Spleen (tissue), 11 donors: ENCODE measurements at regions not wholly inside any gene's neighbourhood (a gene's known extent, or its start where the extent isn't known, plus 50 kb on each side); places are given as distances from the start of the nearest gene placed in this dataset.

Experiments
- DNase-seq: peaks from one replicate; pipeline ENCODE4 v3.0.0-alpha.2; 2020
- H3K27ac ChIP-seq, 8 donors: fragments of 200-600 bp; sonication (generic) in 7 of 8; 1 replicate in 4 of 8; 2 replicates in 4 of 8; pipeline versions ENCODE4 v1.5.0 to v1.8.0; 2016 to 2021; ENCODE audit warnings: inconsistent platforms in 4 of 8, mild to moderate bottlenecking in 4 of 8, moderate library complexity in 1 of 8
- H3K27me3 ChIP-seq, 7 donors: fragments of 200-600 bp; sonication (generic) in 6 of 7; replicated peaks in 1 of 7; 1 replicate in 4 of 7; 2 replicates in 3 of 7; pipeline versions ENCODE4 v1.5.0 to v1.8.0; 2016 to 2021; ENCODE audit warnings: inconsistent platforms in 3 of 7, mild to moderate bottlenecking in 1 of 7
- H3K36me3 ChIP-seq, 6 donors: fragments of 200-600 bp; sonication (generic) in 5 of 6; 1 replicate in 4 of 6; 2 replicates in 2 of 6; pipeline versions ENCODE4 v1.5.0 to v1.8.0; 2016 to 2021; ENCODE audit warnings: inconsistent platforms in 2 of 6
- H3K4me1 ChIP-seq, 6 donors: fragments of 200-600 bp; sonication (generic) in 5 of 6; 1 replicate in 3 of 6; 2 replicates in 3 of 6; pipeline versions ENCODE4 v1.5.0 to v1.8.0; 2016 to 2021; ENCODE audit warnings: inconsistent platforms in 3 of 6
- H3K4me3 ChIP-seq, 8 donors: fragments of 200-600 bp; sonication (generic) in 7 of 8; 1 replicate in 4 of 8; 2 replicates in 4 of 8; pipeline versions ENCODE4 v1.5.0 to v1.8.0; 2016 to 2021; ENCODE audit warnings: inconsistent platforms in 4 of 8, mild to moderate bottlenecking in 4 of 8, moderate library complexity in 2 of 8
- H3K9me3 ChIP-seq, 8 donors: fragments of 200-600 bp; sonication (generic) in 7 of 8; 1 replicate in 4 of 8; 2 replicates in 4 of 8; pipeline versions ENCODE4 v1.5.0 to v1.8.0; 2016 to 2021; ENCODE audit warnings: inconsistent platforms in 4 of 8
- CTCF ChIP-seq, 11 experiments: fragments of 200-600 bp in 7 of 11; fragments of 450-650 bp in 4 of 11; sonication (generic) in 4 of 11; IDR thresholded peaks in 8 of 11; conservative IDR thresholded peaks in 3 of 11; 1 replicate in 7 of 11; 2 replicates in 4 of 11; pipeline versions ENCODE4 v1.4.0 to v1.8.0; 2016 to 2021; ENCODE audit warnings: antibody characterized with exemption in 11 of 11, inconsistent platforms in 4 of 11, mild to moderate bottlenecking in 1 of 11
- POLR2A ChIP-seq, 3 donors: fragments of 450-650 bp; IDR thresholded peaks; one replicate each; pipeline ENCODE4 v1.5.1; 2017; ENCODE audit warnings: antibody characterized with exemption in 3 of 3, mild to moderate bottlenecking in 1 of 3
- POLR2AphosphoS5 ChIP-seq, 3 donors: sonication (generic); formaldehyde crosslinking; IDR thresholded peaks; one replicate each; pipeline ENCODE4 v1.5.1; 2017; ENCODE audit warnings: antibody characterized with exemption in 3 of 3
- WGBS, 5 donors: extraction: QIAGEN DNeasy Blood & Tissue Kit in 3 of 5; methylation state at CpG; one replicate each; pipeline versions ENCODE4 v1.1.5 to v1.1.7; 2013 to 2018; 5-methylcytosine and 5-hydroxymethylcytosine counted together
- intact Hi-C: fragments of 100-400 bp; cut with DNase I; formaldehyde crosslinking; loops from one replicate; pipeline ENCODE4 v1.15.0; 2023; ENCODE audit warnings: low total_unique reads
- donor health status: healthy with polysubstance abuse.
- donor health status: DM: no; HTN: no; CAD: no; lungs with moderate emphysema.
- donor health status: DM: no; HTN: no; CAD: no.
- donor health status: Bipolar disorder and iron deficiency.
- donor health status: healthy.
- donor health status: DM: no; HTN: no; CAD: no.
- donor health status: DM: yes; HTN: yes; CAD: no.

GRCh38 chr7:80319461-80319860 lies 184.8 kb downstream of the GNAI1 start:
- TF ChIP-seq CTCF (IDR thresholded peaks at IDR 0.05 in 8 of 11, conservative IDR thresholded peaks at IDR 0.05 in 3 of 11): no peak
- no peak for TF ChIP-seq POLR2AphosphoS5 (IDR thresholded peaks at IDR 0.05)
- TF ChIP-seq POLR2A (IDR thresholded peaks at IDR 0.05): no peak
- Histone ChIP-seq H3K27ac (no peak overlapping the region), H3K4me3 (no peak overlapping the region), H3K36me3 (no peaks in the 10 kb centered on the region), H3K9me3 (no peaks in the 10 kb centered on the region), H3K4me1 (no peaks in the 10 kb centered on the region), H3K27me3 (no peaks in the 10 kb centered on the region)
- DNase-seq: no peak
- intact Hi-C loops: no loop called here
- 55 to 81% (median 68%) methylated on average over 2 of the region's 2 CpGs for WGBS, 5 donors

- TF ChIP-seq POLR2A (IDR thresholded peaks at IDR 0.05): no peak
- no peak for TF ChIP-seq POLR2AphosphoS5 (IDR thresholded peaks at IDR 0.05)
- TF ChIP-seq CTCF (IDR thresholded peaks at IDR 0.05 in 8 of 11, conservative IDR thresholded peaks at IDR 0.05 in 3 of 11): no peak
- no peak for DNase-seq
- Histone ChIP-seq H3K27ac (no peak overlapping the region), H3K9me3 (no peaks in the 10 kb centered on the region), H3K4me1 (no peaks in the 10 kb centered on the region), H3K27me3 (no peaks in the 10 kb centered on the region), H3K36me3 (no peaks in the 10 kb centered on the region), H3K4me3 (no peak overlapping the region)
- intact Hi-C loops: no loop called here
- 90 to 94% (median 92%) methylated on average over 3 of the region's 3 CpGs for WGBS, 5 donors
Measured at GRCh38 chr7:80318081-80318480, 183.4 kb downstream of the GNAI1 start.

- H3K4me1 ChIP-seq: no peaks in the 10 kb centered on the region
- no peak overlapping the region for H3K27ac ChIP-seq
- intact Hi-C loops: no loop called here
- no peak overlapping the region for H3K4me3 ChIP-seq
- 81 to 91% (median 85%) methylated on average over 2 of the region's 2 CpGs for WGBS, 5 donors
- H3K9me3 ChIP-seq: no peaks in the 10 kb centered on the region
- TF ChIP-seq CTCF (IDR thresholded peaks at IDR 0.05 in 8 of 11, conservative IDR thresholded peaks at IDR 0.05 in 3 of 11): no peak
- no peak for TF ChIP-seq POLR2AphosphoS5 (IDR thresholded peaks at IDR 0.05)
- no peaks in the 10 kb centered on the region for H3K27me3 ChIP-seq
- H3K36me3 ChIP-seq: no peaks in the 10 kb centered on the region
- no peak for DNase-seq
Measured at GRCh38 chr7:80316811-80317210, 182.2 kb downstream of the GNAI1 start.

GRCh38 chr7:80313716-80314115 lies 179.1 kb downstream of the GNAI1 start:
- no peaks in the 10 kb centered on the region for H3K27me3 ChIP-seq
- H3K27ac ChIP-seq: no peak overlapping the region
- H3K4me3 ChIP-seq: no peak overlapping the region
- DNase-seq: no peak
- WGBS, 5 donors: 81 to 93% (median 86%) methylated on average over 3 of the region's 3 CpGs
- no peaks in the 10 kb centered on the region for H3K36me3 ChIP-seq
- intact Hi-C loops: no loop called here
- H3K9me3 ChIP-seq: peaks cover 0 to 2% (median 0%) of the 10 kb centered on the region in 8 donors
- TF ChIP-seq POLR2A (IDR thresholded peaks at IDR 0.05) (no peak), CTCF (IDR thresholded peaks at IDR 0.05 in 8 of 11, conservative IDR thresholded peaks at IDR 0.05 in 3 of 11) (no peak), POLR2AphosphoS5 (IDR thresholded peaks at IDR 0.05) (no peak)
- no peaks in the 10 kb centered on the region for H3K4me1 ChIP-seq
